Mucosa of rectum (tissue), 2 donors: ENCODE measurements at regions not wholly inside any gene's neighbourhood (a gene's known extent, or its start where the extent isn't known, plus 50 kb on each side); places are given as distances from the start of the nearest gene placed in this dataset.
A peak's percentile ranks its signal among the peaks of the same experiment; 100 is the strongest.
"Not testable (repeated sequence)": the region's sequence is repeated elsewhere in the genome, so short reads cannot be mapped to it uniquely, and the experiment has no call there.

Source experiments
- H3K27ac ChIP-seq, 2 donors: one replicate each; pipeline ENCODE4 v1.7.0; 2013; ENCODE audit warnings: inconsistent platforms in 2 of 2, low read depth in 2 of 2, low read length in 2 of 2
- H3K27me3 ChIP-seq, 2 donors: one replicate each; pipeline ENCODE4 v1.7.0; 2013; ENCODE audit warnings: low read length in 2 of 2; ENCODE audit not compliant: control insufficient read depth in 2 of 2, insufficient read depth in 2 of 2
- H3K36me3 ChIP-seq, 2 donors: one replicate each; pipeline ENCODE4 v1.7.0; 2013; ENCODE audit warnings: low read length in 2 of 2; ENCODE audit not compliant: control insufficient read depth in 2 of 2, insufficient read depth in 2 of 2
- H3K4me1 ChIP-seq, 2 donors: one replicate each; pipeline ENCODE4 v1.7.0; 2013; ENCODE audit warnings: low read length in 2 of 2, mild to moderate bottlenecking in 1 of 2; ENCODE audit not compliant: control insufficient read depth in 2 of 2, insufficient read depth in 2 of 2
- H3K4me3 ChIP-seq, 2 donors: one replicate each; pipeline ENCODE4 v1.7.0; 2013; ENCODE audit warnings: low read length in 2 of 2
- H3K9ac ChIP-seq, 2 donors: one replicate each; pipeline ENCODE4 v1.7.0; 2013; ENCODE audit warnings: low read length in 2 of 2, low read depth in 1 of 2, mild to moderate bottlenecking in 1 of 2
- H3K9me3 ChIP-seq, 2 donors: one replicate each; pipeline ENCODE4 v1.7.0; 2013; ENCODE audit warnings: low read length in 2 of 2; ENCODE audit not compliant: control insufficient read depth in 2 of 2
- donor health status: healthy.
- donor health status: Normal muscosa, but diverticular disease.

GRCh38 chr9:31388660-31389059, 995.8 kb upstream of the ACO1 start:
- no peak overlapping the region for H3K9ac ChIP-seq
- H3K27me3 ChIP-seq = no peaks in the 10 kb centered on the region
- no peaks in the 10 kb centered on the region for H3K9me3 ChIP-seq
- H3K4me3 ChIP-seq = no peak overlapping the region
- H3K27ac ChIP-seq = no peak overlapping the region
- no peaks in the 10 kb centered on the region for H3K4me1 ChIP-seq
- H3K36me3 ChIP-seq = no peaks in the 10 kb centered on the region

GRCh38 chr9:31389075-31389474, 995.4 kb upstream of the ACO1 start:
- H3K36me3 ChIP-seq = no peaks in the 10 kb centered on the region
- no peaks in the 10 kb centered on the region for H3K27me3 ChIP-seq
- no peak overlapping the region for H3K9ac ChIP-seq
- no peaks in the 10 kb centered on the region for H3K9me3 ChIP-seq
- H3K4me1 ChIP-seq = no peaks in the 10 kb centered on the region
- no peak overlapping the region for H3K27ac ChIP-seq
- no peak overlapping the region for H3K4me3 ChIP-seq

GRCh38 chr9:31390403-31391025, 993.9 kb upstream of the ACO1 start:
- H3K4me3 ChIP-seq = no peak overlapping the region
- H3K27ac ChIP-seq = no peak overlapping the region
- no peaks in the 10 kb centered on the region for H3K4me1 ChIP-seq
- H3K36me3 ChIP-seq = no peaks in the 10 kb centered on the region
- no peaks in the 10 kb centered on the region for H3K9me3 ChIP-seq
- H3K27me3 ChIP-seq = no peaks in the 10 kb centered on the region
- H3K9ac ChIP-seq = no peak overlapping the region

GRCh38 chr9:31393240-31393639, 991.2 kb upstream of the ACO1 start:
- H3K9ac ChIP-seq = no peak overlapping the region
- H3K4me1 ChIP-seq = no peaks in the 10 kb centered on the region
- no peak overlapping the region for H3K4me3 ChIP-seq
- no peaks in the 10 kb centered on the region for H3K9me3 ChIP-seq
- no peaks in the 10 kb centered on the region for H3K36me3 ChIP-seq
- no peaks in the 10 kb centered on the region for H3K27me3 ChIP-seq
- no peak overlapping the region for H3K27ac ChIP-seq

GRCh38 chr9:31394015-31394473, 990.4 kb upstream of the ACO1 start:
- H3K27ac ChIP-seq = no peak overlapping the region
- H3K36me3 ChIP-seq = no peaks in the 10 kb centered on the region
- no peaks in the 10 kb centered on the region for H3K27me3 ChIP-seq
- H3K4me3 ChIP-seq = no peak overlapping the region
- no peaks in the 10 kb centered on the region for H3K9me3 ChIP-seq
- no peaks in the 10 kb centered on the region for H3K4me1 ChIP-seq
- H3K9ac ChIP-seq = no peak overlapping the region

GRCh38 chr9:31412081-31412480, 972.4 kb upstream of the ACO1 start:
- Histone ChIP-seq H3K27me3 (no peaks in the 10 kb centered on the region), H3K4me1 (no peaks in the 10 kb centered on the region), H3K36me3 (no peaks in the 10 kb centered on the region), H3K9ac (no peak overlapping the region), H3K9me3 (no peaks in the 10 kb centered on the region), H3K27ac (no peak overlapping the region), H3K4me3 (no peak overlapping the region)

- H3K9me3 ChIP-seq = no peaks in the 10 kb centered on the region
- H3K36me3 ChIP-seq = no peaks in the 10 kb centered on the region
- no peak overlapping the region for H3K27ac ChIP-seq
- H3K4me1 ChIP-seq = no peaks in the 10 kb centered on the region
- H3K4me3 ChIP-seq = no peak overlapping the region
- H3K27me3 ChIP-seq = no peaks in the 10 kb centered on the region
- H3K9ac ChIP-seq = no peak overlapping the region
These were observed 969.3 kb upstream of the ACO1 start for GRCh38 chr9:31415164-31415563.

- no peaks in the 10 kb centered on the region for H3K36me3 ChIP-seq
- H3K9me3 ChIP-seq = no peaks in the 10 kb centered on the region
- no peaks in the 10 kb centered on the region for H3K27me3 ChIP-seq
- H3K4me3 ChIP-seq = no peak overlapping the region
- no peak overlapping the region for H3K9ac ChIP-seq
- H3K4me1 ChIP-seq = no peaks in the 10 kb centered on the region
- H3K27ac ChIP-seq = no peak overlapping the region
These were observed 966.0 kb upstream of the ACO1 start for GRCh38 chr9:31418419-31418818.

GRCh38 chr9:31443630-31444457, 940.6 kb upstream of the ACO1 start:
- peak overlapping the region in 1 of 2 donors; percentile 58 for H3K27ac ChIP-seq
- not testable (repeated sequence) for H3K36me3 ChIP-seq, H3K4me1 ChIP-seq, H3K27me3 ChIP-seq, H3K9ac ChIP-seq, H3K4me3 ChIP-seq, H3K9me3 ChIP-seq

GRCh38 chr9:31445357-31445756, 939.1 kb upstream of the ACO1 start:
- no peak overlapping the region for H3K27ac ChIP-seq

More at GRCh38 chr9:31445357-31445756, 939.1 kb upstream of the ACO1 start:
- no peaks in the 10 kb centered on the region for H3K36me3 ChIP-seq
- no peak overlapping the region for H3K9ac ChIP-seq
- no peaks in the 10 kb centered on the region for H3K4me1 ChIP-seq
- no peaks in the 10 kb centered on the region for H3K27me3 ChIP-seq
- no peak overlapping the region for H3K4me3 ChIP-seq
- no peaks in the 10 kb centered on the region for H3K9me3 ChIP-seq
